ENCODE measurements at regions not wholly inside any gene's neighbourhood (a gene's known extent, or its start where the extent isn't known, plus 50 kb on each side); places are given as distances from the start of the nearest gene placed in this dataset.

DNA sequence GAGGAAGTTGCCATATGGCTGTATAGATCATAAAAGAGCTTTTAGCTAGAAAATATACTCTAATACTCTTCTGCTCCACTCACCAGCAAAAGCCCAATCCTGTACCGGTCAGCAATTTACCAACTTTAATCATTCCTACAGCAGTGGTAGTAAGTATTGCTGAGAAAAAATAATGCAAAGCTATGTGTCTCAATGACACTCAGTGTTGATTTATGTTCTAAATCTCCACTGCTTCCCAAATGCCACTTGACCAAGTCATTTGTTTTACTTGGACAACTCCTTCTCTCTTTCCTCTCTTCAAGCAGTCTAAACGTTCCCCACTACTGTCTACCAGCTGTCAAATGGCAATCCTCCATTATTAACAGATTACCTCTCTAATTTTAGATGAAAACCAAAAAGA, 201.8 kb upstream of the GK2 start:
- no peak overlapping the region for H2AFZ ChIP-seq (ENCODE audit: low read length)
- no peaks in the 10 kb centered on the region for H3K27me3 ChIP-seq (ENCODE audit: insufficient read depth, low read length)
- no peak for DNase-seq (ENCODE audit: insufficient read length, low spot score, missing footprints)
- H3K4me3 ChIP-seq (ENCODE audit: insufficient read depth, low read length), result no peak overlapping the region
- H3K4me1 ChIP-seq (ENCODE audit: insufficient read depth, low read length), result no peaks in the 10 kb centered on the region
- TF ChIP-seq, protein P1, sequence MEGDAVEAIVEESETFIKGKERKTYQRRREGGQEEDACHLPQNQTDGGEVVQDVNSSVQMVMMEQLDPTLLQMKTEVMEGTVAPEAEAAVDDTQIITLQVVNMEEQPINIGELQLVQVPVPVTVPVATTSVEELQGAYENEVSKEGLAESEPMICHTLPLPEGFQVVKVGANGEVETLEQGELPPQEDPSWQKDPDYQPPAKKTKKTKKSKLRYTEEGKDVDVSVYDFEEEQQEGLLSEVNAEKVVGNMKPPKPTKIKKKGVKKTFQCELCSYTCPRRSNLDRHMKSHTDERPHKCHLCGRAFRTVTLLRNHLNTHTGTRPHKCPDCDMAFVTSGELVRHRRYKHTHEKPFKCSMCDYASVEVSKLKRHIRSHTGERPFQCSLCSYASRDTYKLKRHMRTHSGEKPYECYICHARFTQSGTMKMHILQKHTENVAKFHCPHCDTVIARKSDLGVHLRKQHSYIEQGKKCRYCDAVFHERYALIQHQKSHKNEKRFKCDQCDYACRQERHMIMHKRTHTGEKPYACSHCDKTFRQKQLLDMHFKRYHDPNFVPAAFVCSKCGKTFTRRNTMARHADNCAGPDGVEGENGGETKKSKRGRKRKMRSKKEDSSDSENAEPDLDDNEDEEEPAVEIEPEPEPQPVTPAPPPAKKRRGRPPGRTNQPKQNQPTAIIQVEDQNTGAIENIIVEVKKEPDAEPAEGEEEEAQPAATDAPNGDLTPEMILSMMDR (IDR thresholded peaks at IDR 0.05; ENCODE audit: extremely low read depth, low read depth, low read length), result no peak
- no peaks in the 10 kb centered on the region for H3K9me3 ChIP-seq (ENCODE audit: low read depth, low read length)
- no peaks in the 10 kb centered on the region for H4K20me1 ChIP-seq (ENCODE audit: insufficient read depth, low read length)
- H3K4me2 ChIP-seq (ENCODE audit: insufficient read depth, low read length), result no peak overlapping the region
- no peaks in the 10 kb centered on the region for H3K36me3 ChIP-seq (ENCODE audit: insufficient read depth, low read length)
- H3K79me2 ChIP-seq (ENCODE audit: insufficient read depth, low read length), result no peaks in the 10 kb centered on the region
- no peak overlapping the region for H3K27ac ChIP-seq (ENCODE audit: low read depth, low read length)

DNA sequence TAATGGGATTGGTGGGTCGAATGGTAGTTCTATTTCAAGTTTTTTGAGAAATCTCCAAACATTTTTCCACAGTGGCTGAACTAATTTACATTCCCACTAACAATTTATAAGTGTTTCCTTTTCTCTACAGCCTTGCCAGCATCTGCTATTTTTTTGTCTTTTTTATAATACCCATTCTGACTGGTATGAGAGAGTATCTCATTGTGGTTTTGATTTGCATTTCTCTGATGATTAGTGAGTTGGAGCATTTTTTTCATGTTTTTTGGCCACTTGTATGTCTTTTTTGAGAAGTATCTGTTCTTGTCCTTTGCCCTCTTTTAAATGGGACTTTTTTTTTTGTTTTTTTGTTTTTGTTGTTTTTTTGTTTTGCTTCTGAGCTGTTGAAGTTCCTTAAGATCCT, 200.0 kb upstream of the GK2 start:
- Histone ChIP-seq H3K27me3 (ENCODE audit: insufficient read depth, low read length) (no peaks in the 10 kb centered on the region), H3K9me3 (ENCODE audit: low read depth, low read length) (no peaks in the 10 kb centered on the region), H2AFZ (ENCODE audit: low read length) (no peak overlapping the region), H3K27ac (ENCODE audit: low read depth, low read length) (no peak overlapping the region), H3K4me2 (ENCODE audit: insufficient read depth, low read length) (no peak overlapping the region), H3K4me1 (ENCODE audit: insufficient read depth, low read length) (no peaks in the 10 kb centered on the region), H3K79me2 (ENCODE audit: insufficient read depth, low read length) (no peaks in the 10 kb centered on the region), H3K36me3 (ENCODE audit: insufficient read depth, low read length) (no peaks in the 10 kb centered on the region), H3K4me3 (ENCODE audit: insufficient read depth, low read length) (no peak overlapping the region), H4K20me1 (ENCODE audit: insufficient read depth, low read length) (no peaks in the 10 kb centered on the region)
- DNase-seq (ENCODE audit: insufficient read length, low spot score, missing footprints), result no peak
- TF ChIP-seq, protein P1 (IDR thresholded peaks at IDR 0.05; ENCODE audit: extremely low read depth, low read depth, low read length), result no peak

DNA sequence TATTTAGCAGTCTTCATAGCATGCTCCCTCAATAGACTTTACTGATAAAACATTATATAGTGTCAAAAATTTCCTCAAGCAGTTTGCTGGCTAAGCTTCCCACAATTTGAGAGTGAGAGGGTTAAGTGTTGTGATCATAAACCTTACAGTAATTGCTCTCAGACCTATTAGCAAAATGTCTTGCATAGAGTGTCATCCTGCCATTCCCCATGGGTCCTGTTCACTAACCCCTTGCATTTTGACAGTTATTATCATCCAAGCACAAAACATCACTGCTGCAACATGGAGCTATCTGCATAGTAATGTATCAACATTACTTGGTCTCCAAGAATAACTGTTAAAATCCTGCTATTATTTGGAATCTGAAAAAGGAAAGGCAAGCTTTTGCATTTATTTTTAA, 196.1 kb upstream of the GK2 start:
- H3K27me3 ChIP-seq (ENCODE audit: insufficient read depth, low read length), result no peaks in the 10 kb centered on the region
- H3K4me1 ChIP-seq (ENCODE audit: insufficient read depth, low read length), result no peaks in the 10 kb centered on the region
- TF ChIP-seq, protein P1 (IDR thresholded peaks at IDR 0.05; ENCODE audit: extremely low read depth, low read depth, low read length), result no peak
- H3K36me3 ChIP-seq (ENCODE audit: insufficient read depth, low read length), result no peaks in the 10 kb centered on the region
- no peak overlapping the region for H3K27ac ChIP-seq (ENCODE audit: low read depth, low read length)
- H3K79me2 ChIP-seq (ENCODE audit: insufficient read depth, low read length), result no peaks in the 10 kb centered on the region
- H4K20me1 ChIP-seq (ENCODE audit: insufficient read depth, low read length), result no peaks in the 10 kb centered on the region
- no peak overlapping the region for H3K4me3 ChIP-seq (ENCODE audit: insufficient read depth, low read length)
- no peak overlapping the region for H3K4me2 ChIP-seq (ENCODE audit: insufficient read depth, low read length)
- DNase-seq (ENCODE audit: insufficient read length, low spot score, missing footprints), result no peak
- H3K9me3 ChIP-seq (ENCODE audit: low read depth, low read length), result no peaks in the 10 kb centered on the region
- no peak overlapping the region for H2AFZ ChIP-seq (ENCODE audit: low read length)

DNA sequence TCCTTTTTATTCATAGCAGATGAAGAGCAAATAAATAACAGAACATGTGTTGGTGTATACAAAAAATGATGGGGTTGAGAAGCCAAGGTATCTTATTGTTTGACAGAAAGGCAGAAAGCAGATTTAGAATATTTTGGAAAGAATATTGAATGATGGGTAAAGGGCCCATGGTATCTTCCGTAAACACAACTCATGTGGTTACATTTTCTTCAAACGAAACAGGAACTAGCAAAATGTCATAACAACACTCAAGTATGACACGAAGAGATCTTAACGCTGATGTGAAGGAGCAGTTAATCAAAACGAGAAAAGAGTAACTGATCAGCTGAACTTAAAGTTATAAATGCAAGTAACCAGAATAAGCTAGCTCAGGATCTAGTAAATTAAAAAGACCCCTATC, 195.7 kb upstream of the GK2 start:
- no peaks in the 10 kb centered on the region for H3K4me1 ChIP-seq (ENCODE audit: insufficient read depth, low read length)
- no peaks in the 10 kb centered on the region for H3K9me3 ChIP-seq (ENCODE audit: low read depth, low read length)
- no peaks in the 10 kb centered on the region for H3K36me3 ChIP-seq (ENCODE audit: insufficient read depth, low read length)
- TF ChIP-seq, protein P1 (IDR thresholded peaks at IDR 0.05; ENCODE audit: extremely low read depth, low read depth, low read length), result no peak
- H2AFZ ChIP-seq (ENCODE audit: low read length), result no peak overlapping the region
- H4K20me1 ChIP-seq (ENCODE audit: insufficient read depth, low read length), result no peaks in the 10 kb centered on the region
- no peak overlapping the region for H3K4me2 ChIP-seq (ENCODE audit: insufficient read depth, low read length)
- no peaks in the 10 kb centered on the region for H3K27me3 ChIP-seq (ENCODE audit: insufficient read depth, low read length)
- no peak for DNase-seq (ENCODE audit: insufficient read length, low spot score, missing footprints)
- H3K4me3 ChIP-seq (ENCODE audit: insufficient read depth, low read length), result no peak overlapping the region
- no peaks in the 10 kb centered on the region for H3K79me2 ChIP-seq (ENCODE audit: insufficient read depth, low read length)
- H3K27ac ChIP-seq (ENCODE audit: low read depth, low read length), result no peak overlapping the region
